SKM-1 treated with dmso at 0.1 percent for 144 hours (cell line): ENCODE measurements at regions not wholly inside any gene's neighbourhood (a gene's known extent, or its start where the extent isn't known, plus 50 kb on each side); places are given as distances from the start of the nearest gene placed in this dataset.
"Not testable (repeated sequence)": the region's sequence is repeated elsewhere in the genome, so short reads cannot be mapped to it uniquely, and the experiment has no call there.

Experiments used
- DNase-seq: peaks from one replicate; lab custom pipeline; 2025; ENCODE audit not compliant: unreplicated experiment; lab: John Stamatoyannopoulos, UW

- no peak for DNase-seq
Measured at GRCh38 chr14:86780876-86781510, 1212.0 kb downstream of the GALC start.

GRCh38 chr14:86780461-86780860, 1212.5 kb downstream of the GALC start:
- DNase-seq = no peak

- no peak for DNase-seq
Measured at GRCh38 chr14:86779416-86779815, 1213.6 kb downstream of the GALC start.

GRCh38 chr14:86777963-86778602, 1214.9 kb downstream of the GALC start:
- DNase-seq = no peak

- DNase-seq = not testable (repeated sequence)
Measured at GRCh38 chr14:86775896-86776295, 1217.1 kb downstream of the GALC start.

- DNase-seq = no peak
Measured at GRCh38 chr14:86774916-86775315, 1218.1 kb downstream of the GALC start.

GRCh38 chr14:86772075-86772474, 1220.9 kb downstream of the GALC start:
- DNase-seq = no peak

GRCh38 chr14:86770186-86770585, 1222.8 kb downstream of the GALC start:
- DNase-seq = no peak

GRCh38 chr14:86766469-86766868, 1226.5 kb downstream of the GALC start:
- DNase-seq = no peak

- DNase-seq = no peak
Measured at GRCh38 chr14:86761611-86762010, 1231.4 kb downstream of the GALC start.

GRCh38 chr14:86756521-86757190, 1226.7 kb downstream of the FLRT2 start:
- DNase-seq = no peak

- DNase-seq = not testable (repeated sequence)
Measured at GRCh38 chr14:86750488-86750887, 1220.5 kb downstream of the FLRT2 start.

GRCh38 chr14:86739761-86740160, 1209.8 kb downstream of the FLRT2 start:
- no peak for DNase-seq

GRCh38 chr14:86731427-86731826, 1201.5 kb downstream of the FLRT2 start:
- not testable (repeated sequence) for DNase-seq

GRCh38 chr14:86723254-86723624, 1193.3 kb downstream of the FLRT2 start:
- DNase-seq = no peak

- no peak for DNase-seq
Measured at GRCh38 chr14:86722612-86723253, 1192.8 kb downstream of the FLRT2 start.

GRCh38 chr14:86714575-86714974, 1184.6 kb downstream of the FLRT2 start:
- no peak for DNase-seq

GRCh38 chr14:86714153-86714552, 1184.2 kb downstream of the FLRT2 start:
- DNase-seq = no peak

- peak; percentile 11 for DNase-seq
Measured at GRCh38 chr14:86712727-86713126, 1182.8 kb downstream of the FLRT2 start.

GRCh38 chr14:86712176-86712575, 1182.2 kb downstream of the FLRT2 start:
- DNase-seq = peak; percentile 45

GRCh38 chr14:86708846-86709339, 1178.9 kb downstream of the FLRT2 start:
- DNase-seq = no peak

GRCh38 chr14:86707071-86707470, 1177.1 kb downstream of the FLRT2 start:
- no peak for DNase-seq
